HepG2 (cell line): ENCODE measurements at regions not wholly inside any gene's neighbourhood (a gene's known extent, or its start where the extent isn't known, plus 50 kb on each side); places are given as distances from the start of the nearest gene placed in this dataset.

Experiments
- ATAC-seq: fragments of 200-7000 bp; cut with Tn5 transposase; 3 replicates; pipeline ENCODE4 v1.9.1; 2020; ENCODE audit warnings: mild to moderate bottlenecking, moderate library complexity
- BruUV-seq: library from RNA; stranded (reverse); fragments of 400-500 nt; replicated peaks from 2 replicates; lab custom pipeline; 2021; lab: Mats Ljungman, UMichigan
- CTCF ChIA-PET: fragments of 300-600 bp; formaldehyde crosslinking; extraction: SDS; loops from one replicate; lab custom pipeline; 2021; ENCODE audit warnings: low total read pairs, inconsistent platforms, low intra/inter-chr PET ratio; lab: Yijun Ruan, JAX
- POLR2A ChIA-PET: fragments of 350-600 bp; sonication (Branson Sonifier 250); formaldehyde crosslinking; loops from one replicate; lab custom pipeline; 2020; ENCODE audit warnings: antibody characterized with exemption, inconsistent platforms; lab: Yijun Ruan, JAX
- DNase-seq: peaks from one replicate; pipeline ENCODE4 v3.0.0-alpha.2; 2015; ENCODE audit warnings: low spot score
- FAIRE-seq: peaks from 3 replicates; lab custom pipeline; 2011; peaks lifted over from hg19 to GRCh38; lab: Jason Lieb, UNC
- H2AFZ ChIP-seq: one replicate; pipeline ENCODE4 v1.6.1; 2011; ENCODE audit warnings: low read length, inconsistent platforms
- H3K27ac ChIP-seq: fragments of 300-600 bp; 3 replicates; pipeline ENCODE4 v1.8.0; 2011; ENCODE audit warnings: mixed run types, mild to moderate bottlenecking, mixed read lengths, low read length, inconsistent platforms; ENCODE audit not compliant: insufficient read depth; ENCODE audit errors: extremely low read length
- H3K27me3 ChIP-seq, 2 experiments: fragments of 200-600 bp in 1 of 2; 2 replicates in 1 of 2; 3 replicates in 1 of 2; pipeline versions ENCODE4 v1.6.0 to v1.8.0; 2011; ENCODE audit warnings: low read length in 2 of 2, mild to moderate bottlenecking in 2 of 2, moderate library complexity in 2 of 2, inconsistent platforms in 1 of 2; ENCODE audit not compliant: insufficient read depth in 2 of 2, control insufficient read depth in 1 of 2
- H3K36me3 ChIP-seq, 2 experiments: fragments of 200-600 bp in 1 of 2; replicated peaks in 1 of 2; 2 replicates in 1 of 2; 3 replicates in 1 of 2; pipeline versions ENCODE4 v1.5.1 to v1.8.0; 2011; ENCODE audit warnings: low read length in 2 of 2, inconsistent platforms in 1 of 2; ENCODE audit not compliant: insufficient read depth in 2 of 2, control insufficient read depth in 1 of 2
- H3K4me1 ChIP-seq: 2 replicates; pipeline ENCODE4 v1.5.1; 2012; ENCODE audit warnings: low read length, inconsistent platforms; ENCODE audit not compliant: insufficient read depth
- H3K4me2 ChIP-seq: 2 replicates; pipeline ENCODE4 v1.6.0; 2011; ENCODE audit warnings: low read depth, low read length, inconsistent platforms
- H3K4me3 ChIP-seq, 3 experiments: fragments of 200-600 bp in 1 of 3; sonication (generic), shearing (Covaris generic) in 1 of 3; replicated peaks in 1 of 3; 2 replicates each; pipeline ENCODE4 v1.5.1; 2011 to 2016; ENCODE audit warnings: low read length in 3 of 3, inconsistent platforms in 2 of 3, low read depth in 2 of 3, mild to moderate bottlenecking in 2 of 3, control low read depth in 1 of 3, mixed read lengths in 1 of 3; ENCODE audit not compliant: insufficient read depth in 1 of 3
- H3K79me2 ChIP-seq: one replicate; pipeline ENCODE4 v1.6.1; 2011; ENCODE audit warnings: low read length, inconsistent platforms; ENCODE audit not compliant: insufficient read depth
- H3K9ac ChIP-seq: 2 replicates; pipeline ENCODE4 v1.6.0; 2011; ENCODE audit warnings: mild to moderate bottlenecking, low read depth, low read length, inconsistent platforms; ENCODE audit not compliant: insufficient read depth
- H3K9me3 ChIP-seq: 2 replicates; pipeline ENCODE4 v1.5.1; 2012; ENCODE audit warnings: mild to moderate bottlenecking, low read length
- H4K20me1 ChIP-seq: 2 replicates; pipeline ENCODE4 v1.6.0; 2011; ENCODE audit warnings: inconsistent platforms, mild to moderate bottlenecking, low read length, moderate library complexity; ENCODE audit not compliant: insufficient read depth
- ARID2 ChIP-seq: sonication (generic); formaldehyde crosslinking; IDR thresholded peaks from 2 replicates; pipeline ENCODE4 v1.8.1; 2022; ENCODE audit warnings: mild to moderate bottlenecking, missing genetic modification reagents, borderline replicate concordance
- EED ChIP-seq: sonication (generic); formaldehyde crosslinking; IDR thresholded peaks from 2 replicates; pipeline ENCODE4 v1.5.0; 2020; ENCODE audit warnings: mild to moderate bottlenecking, missing genetic modification reagents
- HMGA1 ChIP-seq: sonication (generic); formaldehyde crosslinking; conservative IDR thresholded peaks from 2 replicates; pipeline ENCODE4 v1.4.0; 2020; ENCODE audit warnings: missing genetic modification reagents
- HNRNPH1 ChIP-seq: fragments of 200-400 bp; formaldehyde crosslinking; optimal IDR thresholded peaks from 2 replicates; pipeline ENCODE3; 2017; ENCODE audit warnings: mild to moderate bottlenecking, low read depth, low read length
- KDM5A ChIP-seq: fragments of 200-600 bp; sonication (generic); IDR thresholded peaks from 2 replicates; pipeline ENCODE4 v1.7.0; 2018; ENCODE audit warnings: antibody characterized with exemption, mild to moderate bottlenecking, low read length, borderline replicate concordance
- SIX1 ChIP-seq: sonication (generic); formaldehyde crosslinking; IDR thresholded peaks from 2 replicates; pipeline ENCODE4 v1.4.0; 2020; ENCODE audit warnings: missing genetic modification reagents, borderline replicate concordance
- XBP1 ChIP-seq: sonication (generic); formaldehyde crosslinking; IDR thresholded peaks from 2 replicates; pipeline ENCODE4 v1.5.0; 2020; ENCODE audit warnings: missing genetic modification reagents
- ZBTB21 ChIP-seq: sonication (generic); formaldehyde crosslinking; IDR thresholded peaks from 2 replicates; pipeline ENCODE4 v1.4.0; 2020; ENCODE audit warnings: missing genetic modification reagents
- ZFAT ChIP-seq: sonication (generic); formaldehyde crosslinking; conservative IDR thresholded peaks from 2 replicates; pipeline ENCODE4 v1.8.1; 2023; ENCODE audit warnings: missing genetic modification reagents, inconsistent platforms
- ZFP90 ChIP-seq: sonication (generic); formaldehyde crosslinking; IDR thresholded peaks from 2 replicates; pipeline ENCODE4 v1.8.0; 2022; ENCODE audit warnings: missing genetic modification reagents, mild to moderate bottlenecking, inconsistent platforms, borderline replicate concordance
- ZNF589 ChIP-seq: sonication (generic); formaldehyde crosslinking; conservative IDR thresholded peaks from 2 replicates; pipeline ENCODE4 v1.8.0; 2022; ENCODE audit warnings: mild to moderate bottlenecking, moderate library complexity, missing genetic modification reagents
- ZNF674 ChIP-seq: sonication (generic); formaldehyde crosslinking; IDR thresholded peaks from 2 replicates; pipeline ENCODE4 v1.5.0; 2020; ENCODE audit warnings: low read depth, mild to moderate bottlenecking, missing genetic modification reagents
- ZNF724P ChIP-seq: sonication (generic); formaldehyde crosslinking; IDR thresholded peaks from 2 replicates; pipeline ENCODE4 v1.8.0; 2022; ENCODE audit warnings: missing genetic modification reagents, borderline replicate concordance
- ZNF878 ChIP-seq: sonication (generic); formaldehyde crosslinking; IDR thresholded peaks from 2 replicates; pipeline ENCODE4 v1.8.1; 2023; ENCODE audit warnings: mild to moderate bottlenecking, missing genetic modification reagents, moderate library complexity
- ZNF879 ChIP-seq: sonication (generic); formaldehyde crosslinking; IDR thresholded peaks from 2 replicates; pipeline ENCODE4 v1.8.1; 2023; ENCODE audit warnings: missing genetic modification reagents
- WGBS: methylation state at CpG from one replicate; pipeline ENCODE4 v1.1.6; 2017; ENCODE audit warnings: low lambda C conversion rate; 5-methylcytosine and 5-hydroxymethylcytosine counted together
- in situ Hi-C: cut with HindIII; loops from 2 replicates; pipeline ENCODE4 v1.10.0; 2017; ENCODE audit warnings: low pct_unique_long_range_greater_than_20kb; ENCODE audit not compliant: extremely low pct_ligation_motif_present
- intact Hi-C: fragments of 100-400 bp; cut with micrococcal nuclease; formaldehyde crosslinking; loops from one replicate; pipeline ENCODE4 v1.10.0; 2022; ENCODE audit not compliant: unreplicated experiment
- TF ChIP-seq, protein P1 (sequence below): sonication (generic); formaldehyde crosslinking; IDR thresholded peaks from 2 replicates; pipeline ENCODE4 v1.4.0; 2020; ENCODE audit warnings: missing genetic modification reagents
- TF ChIP-seq, protein P2 (sequence below): sonication (generic); formaldehyde crosslinking; IDR thresholded peaks from 2 replicates; pipeline ENCODE4 v1.9.0; 2022; ENCODE audit warnings: low read depth, missing genetic modification reagents
- TF ChIP-seq, protein P3 (sequence below): sonication (generic); formaldehyde crosslinking; IDR thresholded peaks from 2 replicates; pipeline ENCODE4 v1.9.0; 2021; ENCODE audit warnings: missing genetic modification reagents, borderline replicate concordance

DNA sequence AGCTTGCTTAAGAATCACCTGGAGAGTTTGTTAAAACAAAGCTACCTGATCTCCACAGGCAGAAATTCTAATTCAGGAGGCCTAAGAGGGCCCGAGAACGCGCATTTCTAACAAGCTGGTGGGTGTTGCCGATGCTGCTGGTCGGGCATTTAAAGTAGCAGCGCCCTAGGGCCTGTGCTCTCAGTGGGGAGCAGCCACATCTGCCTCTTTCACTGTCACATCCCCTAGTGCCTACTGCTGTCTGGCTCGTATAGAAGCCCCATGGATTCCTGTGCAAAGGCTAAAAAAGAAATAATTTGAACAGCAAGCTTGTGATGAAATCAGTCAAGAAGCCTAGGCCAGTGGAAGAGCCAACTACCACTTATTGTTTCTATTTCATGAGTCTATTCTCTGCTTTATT is 126.7 kb upstream of the SMIM21 start:
- TF ChIP-seq KDM5A (no peak), HNRNPH1 (no peak), SIX1 (CRISPR knock-in tag) (no peak), ZNF879 (CRISPR knock-in tag) (no peak)
- H3K9me3 ChIP-seq, result no peaks in the 10 kb centered on the region
- no peak overlapping the region for H3K9ac ChIP-seq
- ChIA-PET POLR2A (no interaction called here), CTCF (no interaction called here)
- no TSS peak for BruUV-seq
- H3K36me3 ChIP-seq, result no peaks in the 10 kb centered on the region
- H2AFZ ChIP-seq, result no peak overlapping the region
- ATAC-seq (no peak), DNase-seq (no peak), FAIRE-seq (no peak)
- H3K4me3 ChIP-seq, result no peak overlapping the region
- no peak overlapping the region for H3K27ac ChIP-seq
- no peaks in the 10 kb centered on the region for H3K79me2 ChIP-seq
- H4K20me1 ChIP-seq, result no peaks in the 10 kb centered on the region
- H3K4me2 ChIP-seq, result no peak overlapping the region
- WGBS, result 0% methylated on average over 7 of the region's 7 CpGs
- H3K4me1 ChIP-seq, result no peaks in the 10 kb centered on the region
- in situ Hi-C loops (no loop called here), intact Hi-C loops (no loop called here)
- H3K27me3 ChIP-seq, result peaks cover 2 to 24% of the 10 kb centered on the region in 2 experiments; a peak in 3 of 5 replicates

DNA sequence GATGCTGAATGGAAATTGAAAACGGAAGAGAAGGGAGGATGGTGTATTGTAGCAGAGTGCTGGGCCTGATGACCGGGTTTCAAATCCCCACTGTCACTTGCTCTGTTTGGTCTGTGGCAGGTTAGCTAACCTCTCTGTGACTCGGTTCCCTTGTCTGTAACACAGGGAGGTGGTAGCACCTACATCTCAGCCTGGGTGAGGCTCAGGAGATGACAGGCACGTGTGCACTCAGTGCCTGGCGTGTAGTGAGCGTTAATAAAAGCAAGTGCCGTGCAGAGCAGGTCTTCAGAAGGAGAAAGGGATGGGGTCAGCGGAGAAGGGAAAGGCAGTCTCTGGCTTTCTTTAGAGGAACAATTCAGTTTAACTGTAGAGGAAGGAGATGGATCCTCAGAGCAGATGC is 125.5 kb upstream of the SMIM21 start:
- Histone ChIP-seq H3K79me2 (no peaks in the 10 kb centered on the region), H3K27ac (no peak overlapping the region), H3K9ac (no peak overlapping the region), H3K4me2 (no peak overlapping the region), H3K4me3 (no peak overlapping the region), H3K4me1 (no peaks in the 10 kb centered on the region), H2AFZ (no peak overlapping the region), H3K36me3 (no peaks in the 10 kb centered on the region), H3K27me3 (peaks cover 2 to 20% of the 10 kb centered on the region in 2 experiments; a peak in 3 of 5 replicates), H3K9me3 (no peaks in the 10 kb centered on the region), H4K20me1 (no peaks in the 10 kb centered on the region)
- ChIA-PET CTCF (no interaction called here), POLR2A (no interaction called here)
- no TSS peak for BruUV-seq
- ATAC-seq (no peak), DNase-seq (no peak), FAIRE-seq (no peak)
- under 1% methylated on average over 7 of the region's 8 CpGs for WGBS
- in situ Hi-C loops, result no loop called here
- intact Hi-C loops, result no loop called here
- TF ChIP-seq XBP1 (CRISPR knock-in tag) (no peak), ZFAT (no peak), HMGA1 (CRISPR knock-in tag) (no peak), ZBTB21 (CRISPR knock-in tag) (no peak), ZFP90 (no peak), ZNF589 (CRISPR knock-in tag) (no peak), ARID2 (CRISPR knock-in tag) (no peak), ZNF724P (CRISPR knock-in tag) (no peak), ZNF878 (CRISPR knock-in tag) (no peak), ZNF674 (no peak), EED (CRISPR knock-in tag) (no peak)
- TF ChIP-seq, protein P1, sequence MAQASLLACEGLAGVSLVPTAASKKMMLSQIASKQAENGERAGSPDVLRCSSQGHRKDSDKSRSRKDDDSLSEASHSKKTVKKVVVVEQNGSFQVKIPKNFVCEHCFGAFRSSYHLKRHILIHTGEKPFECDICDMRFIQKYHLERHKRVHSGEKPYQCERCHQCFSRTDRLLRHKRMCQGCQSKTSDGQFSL, result no peak
- TF ChIP-seq, protein P2, sequence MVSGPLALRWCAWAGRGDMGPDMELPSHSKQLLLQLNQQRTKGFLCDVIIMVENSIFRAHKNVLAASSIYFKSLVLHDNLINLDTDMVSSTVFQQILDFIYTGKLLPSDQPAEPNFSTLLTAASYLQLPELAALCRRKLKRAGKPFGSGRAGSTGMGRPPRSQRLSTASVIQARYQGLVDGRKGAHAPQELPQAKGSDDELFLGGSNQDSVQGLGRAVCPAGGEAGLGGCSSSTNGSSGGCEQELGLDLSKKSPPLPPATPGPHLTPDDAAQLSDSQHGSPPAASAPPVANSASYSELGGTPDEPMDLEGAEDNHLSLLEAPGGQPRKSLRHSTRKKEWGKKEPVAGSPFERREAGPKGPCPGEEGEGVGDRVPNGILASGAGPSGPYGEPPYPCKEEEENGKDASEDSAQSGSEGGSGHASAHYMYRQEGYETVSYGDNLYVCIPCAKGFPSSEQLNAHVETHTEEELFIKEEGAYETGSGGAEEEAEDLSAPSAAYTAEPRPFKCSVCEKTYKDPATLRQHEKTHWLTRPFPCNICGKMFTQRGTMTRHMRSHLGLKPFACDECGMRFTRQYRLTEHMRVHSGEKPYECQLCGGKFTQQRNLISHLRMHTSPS (CRISPR knock-in tag), result no peak
- TF ChIP-seq, protein P3, sequence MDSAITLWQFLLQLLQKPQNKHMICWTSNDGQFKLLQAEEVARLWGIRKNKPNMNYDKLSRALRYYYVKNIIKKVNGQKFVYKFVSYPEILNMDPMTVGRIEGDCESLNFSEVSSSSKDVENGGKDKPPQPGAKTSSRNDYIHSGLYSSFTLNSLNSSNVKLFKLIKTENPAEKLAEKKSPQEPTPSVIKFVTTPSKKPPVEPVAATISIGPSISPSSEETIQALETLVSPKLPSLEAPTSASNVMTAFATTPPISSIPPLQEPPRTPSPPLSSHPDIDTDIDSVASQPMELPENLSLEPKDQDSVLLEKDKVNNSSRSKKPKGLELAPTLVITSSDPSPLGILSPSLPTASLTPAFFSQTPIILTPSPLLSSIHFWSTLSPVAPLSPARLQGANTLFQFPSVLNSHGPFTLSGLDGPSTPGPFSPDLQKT (CRISPR knock-in tag), result no peak
